ENCODE measurements at regions not wholly inside any gene's neighbourhood (a gene's known extent, or its start where the extent isn't known, plus 50 kb on each side); places are given as distances from the start of the nearest gene placed in this dataset.
"Not testable (repeated sequence)": the region's sequence is repeated elsewhere in the genome, so short reads cannot be mapped to it uniquely, and the experiment has no call there.

- no peak for DNase-seq (ENCODE audit: low spot score)
- CTCF ChIA-PET, result no interaction called here
Observed at GRCh38 chr2:97348265-97348664, 235.3 kb downstream of the ANKRD36 start.

GRCh38 chr2:97344937-97345336, 232.0 kb downstream of the ANKRD36 start:
- POLR2A ChIA-PET (ENCODE audit: low non-redundant PET); BruUV-seq (replicated peaks); H3K4me3 ChIP-seq (ENCODE audit: low read depth, low read length, poor library complexity, severe bottlenecking); H3K36me3 ChIP-seq (ENCODE audit: insufficient read depth, low read length, poor library complexity, severe bottlenecking); H3K4me1 ChIP-seq (ENCODE audit: insufficient read depth, low read length, poor library complexity, severe bottlenecking); DNase-seq (ENCODE audit: low spot score); H3K27me3 ChIP-seq (replicated peaks; ENCODE audit: insufficient read depth, low read depth, low read length, poor library complexity); H3K9me3 ChIP-seq (ENCODE audit: low read depth, low read length, poor library complexity, severe bottlenecking); intact Hi-C loops (cut with micrococcal nuclease; ENCODE audit: unreplicated experiment); CTCF ChIA-PET; H3K27ac ChIP-seq (ENCODE audit: low read depth, low read length, poor library complexity, severe bottlenecking): not testable (repeated sequence)

More at GRCh38 chr2:97348265-97348664, 235.3 kb downstream of the ANKRD36 start:
- TF ChIP-seq EZH2 (IDR thresholded peaks at IDR 0.05; ENCODE audit: borderline replicate concordance, low read depth, low read length, poor library complexity, severe bottlenecking) (no peak), CTCF (conservative IDR thresholded peaks at IDR 0.05; ENCODE audit: low read depth, low read length) (no peak)
- intact Hi-C loops (cut with micrococcal nuclease; ENCODE audit: unreplicated experiment), result no loop called here
- Histone ChIP-seq H3K9me3 (ENCODE audit: low read depth, low read length, poor library complexity, severe bottlenecking) (no peaks in the 10 kb centered on the region), H3K4me3 (ENCODE audit: low read depth, low read length, poor library complexity, severe bottlenecking) (no peak overlapping the region), H3K27me3 (replicated peaks; ENCODE audit: insufficient read depth, low read depth, low read length, poor library complexity) (peaks cover 11% of the 10 kb centered on the region), H3K27ac (ENCODE audit: low read depth, low read length, poor library complexity, severe bottlenecking) (no peak overlapping the region), H3K4me1 (ENCODE audit: insufficient read depth, low read length, poor library complexity, severe bottlenecking) (no peaks in the 10 kb centered on the region), H3K36me3 (ENCODE audit: insufficient read depth, low read length, poor library complexity, severe bottlenecking) (no peaks in the 10 kb centered on the region)
- BruUV-seq (replicated peaks), result no TSS peak
- POLR2A ChIA-PET (ENCODE audit: low non-redundant PET), result no interaction called here

- H3K9me3 ChIP-seq (ENCODE audit: low read depth, low read length, poor library complexity, severe bottlenecking); H3K27ac ChIP-seq (ENCODE audit: low read depth, low read length, poor library complexity, severe bottlenecking); DNase-seq (ENCODE audit: low spot score); BruUV-seq (replicated peaks); H3K36me3 ChIP-seq (ENCODE audit: insufficient read depth, low read length, poor library complexity, severe bottlenecking); H3K27me3 ChIP-seq (replicated peaks; ENCODE audit: insufficient read depth, low read depth, low read length, poor library complexity); intact Hi-C loops (cut with micrococcal nuclease; ENCODE audit: unreplicated experiment); POLR2A ChIA-PET (ENCODE audit: low non-redundant PET); CTCF ChIA-PET; H3K4me3 ChIP-seq (ENCODE audit: low read depth, low read length, poor library complexity, severe bottlenecking); H3K4me1 ChIP-seq (ENCODE audit: insufficient read depth, low read length, poor library complexity, severe bottlenecking): not testable (repeated sequence)
Observed at GRCh38 chr2:97333674-97334073, 220.7 kb downstream of the ANKRD36 start.

GRCh38 chr2:97332184-97332583, 219.2 kb downstream of the ANKRD36 start:
- DNase-seq (ENCODE audit: low spot score); CTCF ChIA-PET; intact Hi-C loops (cut with micrococcal nuclease; ENCODE audit: unreplicated experiment); POLR2A ChIA-PET (ENCODE audit: low non-redundant PET); H3K4me3 ChIP-seq (ENCODE audit: low read depth, low read length, poor library complexity, severe bottlenecking); H3K9me3 ChIP-seq (ENCODE audit: low read depth, low read length, poor library complexity, severe bottlenecking); H3K4me1 ChIP-seq (ENCODE audit: insufficient read depth, low read length, poor library complexity, severe bottlenecking); H3K27ac ChIP-seq (ENCODE audit: low read depth, low read length, poor library complexity, severe bottlenecking); H3K36me3 ChIP-seq (ENCODE audit: insufficient read depth, low read length, poor library complexity, severe bottlenecking); BruUV-seq (replicated peaks); H3K27me3 ChIP-seq (replicated peaks; ENCODE audit: insufficient read depth, low read depth, low read length, poor library complexity): not testable (repeated sequence)

- intact Hi-C loops (cut with micrococcal nuclease; ENCODE audit: unreplicated experiment); H3K9me3 ChIP-seq (ENCODE audit: low read depth, low read length, poor library complexity, severe bottlenecking); H3K27me3 ChIP-seq (replicated peaks; ENCODE audit: insufficient read depth, low read depth, low read length, poor library complexity); DNase-seq (ENCODE audit: low spot score); POLR2A ChIA-PET (ENCODE audit: low non-redundant PET); CTCF ChIA-PET; BruUV-seq (replicated peaks); H3K36me3 ChIP-seq (ENCODE audit: insufficient read depth, low read length, poor library complexity, severe bottlenecking); H3K4me1 ChIP-seq (ENCODE audit: insufficient read depth, low read length, poor library complexity, severe bottlenecking); H3K4me3 ChIP-seq (ENCODE audit: low read depth, low read length, poor library complexity, severe bottlenecking); H3K27ac ChIP-seq (ENCODE audit: low read depth, low read length, poor library complexity, severe bottlenecking): not testable (repeated sequence)
Observed at GRCh38 chr2:97321936-97322713, 209.2 kb downstream of the ANKRD36 start.

GRCh38 chr2:97315358-97315757, 202.4 kb downstream of the ANKRD36 start:
- H3K27me3 ChIP-seq (replicated peaks; ENCODE audit: insufficient read depth, low read depth, low read length, poor library complexity); CTCF ChIA-PET; H3K4me3 ChIP-seq (ENCODE audit: low read depth, low read length, poor library complexity, severe bottlenecking): not testable (repeated sequence)

GRCh38 chr2:97312426-97312825, 199.5 kb downstream of the ANKRD36 start:
- H3K4me3 ChIP-seq (ENCODE audit: low read depth, low read length, poor library complexity, severe bottlenecking); H3K9me3 ChIP-seq (ENCODE audit: low read depth, low read length, poor library complexity, severe bottlenecking); POLR2A ChIA-PET (ENCODE audit: low non-redundant PET); H3K4me1 ChIP-seq (ENCODE audit: insufficient read depth, low read length, poor library complexity, severe bottlenecking); H3K36me3 ChIP-seq (ENCODE audit: insufficient read depth, low read length, poor library complexity, severe bottlenecking); DNase-seq (ENCODE audit: low spot score); H3K27me3 ChIP-seq (replicated peaks; ENCODE audit: insufficient read depth, low read depth, low read length, poor library complexity); H3K27ac ChIP-seq (ENCODE audit: low read depth, low read length, poor library complexity, severe bottlenecking); CTCF ChIA-PET; intact Hi-C loops (cut with micrococcal nuclease; ENCODE audit: unreplicated experiment); BruUV-seq (replicated peaks): not testable (repeated sequence)

More at GRCh38 chr2:97315358-97315757, 202.4 kb downstream of the ANKRD36 start:
- POLR2A ChIA-PET (ENCODE audit: low non-redundant PET); H3K36me3 ChIP-seq (ENCODE audit: insufficient read depth, low read length, poor library complexity, severe bottlenecking); BruUV-seq (replicated peaks); H3K27ac ChIP-seq (ENCODE audit: low read depth, low read length, poor library complexity, severe bottlenecking); DNase-seq (ENCODE audit: low spot score); H3K9me3 ChIP-seq (ENCODE audit: low read depth, low read length, poor library complexity, severe bottlenecking); H3K4me1 ChIP-seq (ENCODE audit: insufficient read depth, low read length, poor library complexity, severe bottlenecking); intact Hi-C loops (cut with micrococcal nuclease; ENCODE audit: unreplicated experiment): not testable (repeated sequence)
